HFFc6 (cell line): ENCODE measurements at regions not wholly inside any gene's neighbourhood (a gene's known extent, or its start where the extent isn't known, plus 50 kb on each side); places are given as distances from the start of the nearest gene placed in this dataset.
"Not testable (repeated sequence)": the region's sequence is repeated elsewhere in the genome, so short reads cannot be mapped to it uniquely, and the experiment has no call there.

ENCODE experiments used
- DNase-seq: peaks from one replicate; pipeline ENCODE4 v3.0.0-alpha.2; 2018
- H3K27ac Mint-ChIP-seq: 2 replicates; pipeline ENCODE4 v1.8.0; 2020; ENCODE audit warnings: mild to moderate bottlenecking, mixed read lengths
- H3K27me3 Mint-ChIP-seq: 2 replicates; pipeline ENCODE4 v1.8.0; 2021; ENCODE audit warnings: mild to moderate bottlenecking, moderate library complexity, mixed read lengths; ENCODE audit not compliant: insufficient read depth
- H3K36me3 Mint-ChIP-seq: 2 replicates; pipeline ENCODE4 v1.8.0; 2021; ENCODE audit warnings: low read depth, mixed read lengths
- H3K4me1 Mint-ChIP-seq: 2 replicates; pipeline ENCODE4 v1.8.0; 2020; ENCODE audit warnings: low read depth, mixed read lengths
- H3K4me3 Mint-ChIP-seq: 2 replicates; pipeline ENCODE4 v1.8.0; 2020; ENCODE audit warnings: mild to moderate bottlenecking, moderate library complexity, mixed read lengths
- H3K9me3 Mint-ChIP-seq: 2 replicates; pipeline ENCODE4 v1.8.0; 2020; ENCODE audit warnings: mild to moderate bottlenecking, mixed read lengths
- CTCF ChIP-seq: fragments of 200-600 bp; sonication (generic); IDR thresholded peaks from 2 replicates; pipeline ENCODE4 v1.5.0; 2021; ENCODE audit warnings: antibody characterized with exemption, mild to moderate bottlenecking

- Mint-ChIP-seq H3K27ac (peak overlapping the region; percentile 8; the same call in 1 of the 2 replicates), H3K36me3 (peaks cover 17% of the 10 kb centered on the region)
- peak; percentile 95 for TF ChIP-seq CTCF
- not testable (repeated sequence) for H3K27me3 Mint-ChIP-seq, H3K4me3 Mint-ChIP-seq, H3K9me3 Mint-ChIP-seq, H3K4me1 Mint-ChIP-seq
- DNase-seq = peak; percentile 28
Measured at GRCh38 chr22:25462474-25463346, 101.8 kb upstream of the GRK3 start.

GRCh38 chr22:25463347-25463628, 101.2 kb upstream of the GRK3 start:
- DNase-seq, H3K4me1 Mint-ChIP-seq, H3K27ac Mint-ChIP-seq, H3K9me3 Mint-ChIP-seq, H3K4me3 Mint-ChIP-seq, H3K27me3 Mint-ChIP-seq: not testable (repeated sequence)
- H3K36me3 Mint-ChIP-seq = peaks cover 17% of the 10 kb centered on the region

GRCh38 chr22:25464326-25464725, 100.1 kb upstream of the GRK3 start:
- not testable (repeated sequence) for H3K27ac Mint-ChIP-seq, H3K4me3 Mint-ChIP-seq, H3K4me1 Mint-ChIP-seq, H3K9me3 Mint-ChIP-seq, DNase-seq, H3K27me3 Mint-ChIP-seq
- peaks cover 17% of the 10 kb centered on the region for H3K36me3 Mint-ChIP-seq

GRCh38 chr22:25465949-25466348, 98.5 kb upstream of the GRK3 start:
- Mint-ChIP-seq H3K9me3 (no peaks in the 10 kb centered on the region), H3K4me1 (no peaks in the 10 kb centered on the region), H3K27me3 (no peaks in the 10 kb centered on the region; the same call in 1 of the 2 replicates), H3K27ac (no peak overlapping the region), H3K4me3 (no peak overlapping the region), H3K36me3 (peaks cover 8% of the 10 kb centered on the region; the same call in 1 of the 2 replicates)
- no peak for TF ChIP-seq CTCF
- DNase-seq = no peak

GRCh38 chr22:25472382-25472781, 92.1 kb upstream of the GRK3 start:
- H3K27ac Mint-ChIP-seq = no peak overlapping the region
- peaks cover 3% of the 10 kb centered on the region; the same call in 1 of the 2 replicates for H3K9me3 Mint-ChIP-seq

GRCh38 chr22:25475257-25476022, 89.0 kb upstream of the GRK3 start:
- TF ChIP-seq CTCF = no peak
- no peak overlapping the region for H3K27ac Mint-ChIP-seq
- H3K9me3 Mint-ChIP-seq = peaks cover 6% of the 10 kb centered on the region; the same call in 1 of the 2 replicates

More at GRCh38 chr22:25472382-25472781, 92.1 kb upstream of the GRK3 start:
- Mint-ChIP-seq H3K36me3 (peaks cover 7% of the 10 kb centered on the region; the same call in 1 of the 2 replicates), H3K4me3 (no peak overlapping the region), H3K27me3 (no peaks in the 10 kb centered on the region; the same call in 1 of the 2 replicates), H3K4me1 (no peaks in the 10 kb centered on the region)
- no peak for DNase-seq
- no peak for TF ChIP-seq CTCF

More at GRCh38 chr22:25475257-25476022, 89.0 kb upstream of the GRK3 start:
- Mint-ChIP-seq H3K27me3 (no peaks in the 10 kb centered on the region; the same call in 1 of the 2 replicates), H3K4me1 (no peaks in the 10 kb centered on the region), H3K36me3 (peaks cover 8% of the 10 kb centered on the region; the same call in 1 of the 2 replicates), H3K4me3 (no peak overlapping the region)
- no peak for DNase-seq
